Progenitor cell of endocrine pancreas (in vitro differentiated cells): ENCODE measurements at regions not wholly inside any gene's neighbourhood (a gene's known extent, or its start where the extent isn't known, plus 50 kb on each side); places are given as distances from the start of the nearest gene placed in this dataset.

Source experiments
- DNase-seq: peaks from one replicate; pipeline ENCODE4 v3.0.0; 2021; ENCODE audit warnings: low spot score; ENCODE audit not compliant: unreplicated experiment
- H3K27ac Mint-ChIP-seq: 2 replicates; pipeline ENCODE4 v1.8.0; 2021; ENCODE audit warnings: mild to moderate bottlenecking, moderate library complexity, mixed read lengths
- H3K27me3 Mint-ChIP-seq: 2 replicates; pipeline ENCODE4 v1.8.0; 2021; ENCODE audit warnings: mixed read lengths
- H3K36me3 Mint-ChIP-seq: 2 replicates; pipeline ENCODE4 v1.8.0; 2022; ENCODE audit warnings: mixed read lengths; ENCODE audit not compliant: insufficient read depth
- H3K4me1 Mint-ChIP-seq: 2 replicates; pipeline ENCODE4 v1.8.0; 2021; ENCODE audit warnings: low read depth, mixed read lengths
- H3K4me3 Mint-ChIP-seq: 2 replicates; pipeline ENCODE4 v1.8.0; 2021; ENCODE audit warnings: low read depth, mild to moderate bottlenecking, moderate library complexity, mixed read lengths
- H3K9me3 Mint-ChIP-seq: 2 replicates; pipeline ENCODE4 v1.8.0; 2021; ENCODE audit warnings: low read depth, mixed read lengths
- CTCF ChIP-seq: fragments of 200-600 bp; sonication (generic); IDR thresholded peaks from one replicate; pipeline ENCODE4 v1.5.0; 2021; ENCODE audit warnings: antibody characterized with exemption, mild to moderate bottlenecking; ENCODE audit not compliant: unreplicated experiment

- Mint-ChIP-seq H3K4me3 (no peak overlapping the region), H3K27ac (no peak overlapping the region), H3K4me1 (no peaks in the 10 kb centered on the region), H3K36me3 (no peaks in the 10 kb centered on the region), H3K27me3 (peaks cover 2% of the 10 kb centered on the region), H3K9me3 (no peaks in the 10 kb centered on the region)
- TF ChIP-seq CTCF: no peak
- DNase-seq: no peak
Observed at GRCh38 chr7:41135511-41135910, 567.4 kb downstream of the INHBA start.

GRCh38 chr7:41134300-41135255 is 568.3 kb downstream of the INHBA start:
- H3K27me3 Mint-ChIP-seq: peaks cover 2% of the 10 kb centered on the region
- no peak for DNase-seq
- H3K36me3 Mint-ChIP-seq: no peaks in the 10 kb centered on the region
- H3K27ac Mint-ChIP-seq: no peak overlapping the region
- no peaks in the 10 kb centered on the region for H3K9me3 Mint-ChIP-seq
- TF ChIP-seq CTCF: no peak
- H3K4me3 Mint-ChIP-seq: no peak overlapping the region
- H3K4me1 Mint-ChIP-seq: no peaks in the 10 kb centered on the region

- Mint-ChIP-seq H3K4me3 (no peak overlapping the region), H3K27ac (no peak overlapping the region), H3K9me3 (no peaks in the 10 kb centered on the region), H3K36me3 (no peaks in the 10 kb centered on the region), H3K4me1 (no peaks in the 10 kb centered on the region), H3K27me3 (peaks cover 2% of the 10 kb centered on the region)
- TF ChIP-seq CTCF: no peak
- no peak for DNase-seq
Observed at GRCh38 chr7:41133690-41134299, 569.1 kb downstream of the INHBA start.

GRCh38 chr7:41131956-41132355 is 570.9 kb downstream of the INHBA start:
- H3K4me1 Mint-ChIP-seq: no peaks in the 10 kb centered on the region
- no peaks in the 10 kb centered on the region for H3K9me3 Mint-ChIP-seq
- TF ChIP-seq CTCF: no peak
- no peaks in the 10 kb centered on the region for H3K27me3 Mint-ChIP-seq
- no peak overlapping the region for H3K4me3 Mint-ChIP-seq
- no peaks in the 10 kb centered on the region for H3K36me3 Mint-ChIP-seq
- DNase-seq: no peak
- H3K27ac Mint-ChIP-seq: no peak overlapping the region

GRCh38 chr7:41130561-41131236 is 572.2 kb downstream of the INHBA start:
- no peaks in the 10 kb centered on the region for H3K4me1 Mint-ChIP-seq
- no peak for TF ChIP-seq CTCF

More at GRCh38 chr7:41130561-41131236, 572.2 kb downstream of the INHBA start:
- Mint-ChIP-seq H3K27me3 (no peaks in the 10 kb centered on the region), H3K36me3 (no peaks in the 10 kb centered on the region), H3K27ac (no peak overlapping the region), H3K9me3 (no peaks in the 10 kb centered on the region), H3K4me3 (no peak overlapping the region)
- DNase-seq: no peak
